Activated CD4-positive, alpha-beta T cell treated with anti-CD3 and anti-CD28 coated beads for 48 hours (primary cell): ENCODE measurements at regions not wholly inside any gene's neighbourhood (a gene's known extent, or its start where the extent isn't known, plus 50 kb on each side); places are given as distances from the start of the nearest gene placed in this dataset.
"Not testable (repeated sequence)": the region's sequence is repeated elsewhere in the genome, so short reads cannot be mapped to it uniquely, and the experiment has no call there.

ENCODE experiments used
- DNase-seq: peaks from one replicate; pipeline ENCODE4 v3.0.0-alpha.2; 2020

DNA sequence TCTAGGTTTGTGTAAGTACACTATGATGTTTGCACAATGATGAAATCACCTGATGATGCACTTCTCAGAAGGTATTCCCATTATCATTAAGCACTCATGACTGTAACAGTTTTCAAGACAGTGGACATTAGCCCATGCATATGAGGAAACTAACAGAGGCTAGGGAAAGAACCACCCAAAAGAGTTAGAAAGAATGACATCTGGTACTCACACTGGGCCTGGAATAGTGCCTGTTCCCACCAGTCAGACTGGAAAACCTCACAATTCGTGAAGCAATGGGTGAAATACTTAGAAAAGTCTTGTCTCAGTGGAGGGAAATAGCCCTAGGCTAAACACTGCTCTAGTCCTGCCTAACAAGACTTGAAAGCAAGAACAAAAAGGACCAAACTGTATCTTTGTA, 117.4 kb upstream of the GDNF start:
- no peak for DNase-seq

DNA sequence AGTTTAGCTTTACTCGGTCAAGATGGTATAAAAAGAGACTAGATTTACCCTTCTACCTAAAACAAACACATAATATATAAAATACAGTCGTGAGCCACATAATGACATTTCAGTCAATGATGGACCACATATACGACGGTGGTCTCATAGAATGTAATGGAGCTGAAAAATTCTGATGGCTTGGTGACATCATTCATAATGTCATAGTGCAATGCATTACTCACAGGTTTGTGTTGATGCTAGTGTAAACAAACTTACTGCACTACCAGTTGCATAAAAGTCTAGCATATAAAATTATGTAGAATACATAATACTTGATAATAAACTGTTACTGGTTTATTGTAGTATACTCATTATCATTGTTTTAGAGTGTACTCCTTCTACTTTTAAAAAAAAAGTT, 115.9 kb upstream of the GDNF start:
- DNase-seq: no peak

DNA sequence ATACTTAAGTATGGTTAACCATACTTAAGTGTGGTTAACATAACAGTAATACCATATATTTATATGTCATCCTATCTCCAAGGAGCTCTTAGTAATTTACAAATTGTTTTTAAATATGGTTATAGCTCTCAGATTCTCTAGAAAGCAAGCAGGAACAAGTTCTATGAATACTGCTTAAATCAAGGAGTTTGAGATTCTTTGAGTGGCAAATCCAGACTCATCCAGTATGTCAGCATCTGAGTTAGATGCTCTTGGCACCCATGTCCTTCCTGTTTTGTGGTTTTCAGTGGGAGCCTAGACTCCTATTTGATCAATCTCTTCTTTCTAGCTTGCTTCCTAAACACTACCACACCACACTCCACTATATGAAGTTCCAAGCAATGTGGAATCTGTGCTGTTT, 114.7 kb upstream of the GDNF start:
- DNase-seq: no peak

DNA sequence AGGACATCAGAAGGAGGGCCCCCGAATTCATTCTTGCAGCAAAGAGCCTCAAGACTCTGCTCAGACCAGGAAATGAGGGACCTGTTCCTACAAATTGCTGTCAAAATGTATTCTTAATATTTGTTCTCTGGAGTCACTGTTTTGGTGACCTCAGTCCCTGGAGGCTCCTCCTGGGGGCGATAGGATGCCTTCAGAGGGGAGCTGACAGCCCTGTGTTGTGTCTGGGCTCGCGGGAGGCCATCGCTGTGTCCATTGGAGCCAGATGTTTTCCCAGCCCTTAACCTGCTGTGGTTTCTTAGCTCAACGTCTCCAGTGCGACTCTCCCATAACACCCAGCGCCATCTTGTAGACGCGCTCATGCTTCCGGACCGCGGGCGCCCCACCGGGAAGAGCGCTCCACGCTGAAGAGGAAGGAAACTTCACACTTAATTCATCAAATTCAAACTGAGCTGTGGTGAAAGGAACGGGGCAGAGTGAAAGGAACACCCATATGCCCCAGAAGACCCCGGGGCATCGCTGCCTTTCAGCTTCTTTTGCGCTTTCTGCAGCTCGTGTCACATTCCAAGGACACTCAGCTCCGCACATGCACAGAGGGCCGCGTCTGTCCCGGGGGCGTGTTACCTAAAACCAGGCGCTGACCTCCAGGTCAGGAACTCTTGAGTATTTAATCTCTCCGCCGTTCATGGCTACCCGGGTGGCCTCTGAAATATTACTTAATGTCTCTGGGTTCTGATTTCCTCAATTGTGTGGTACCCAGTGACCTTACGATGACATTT, 112.3 kb upstream of the GDNF start:
- DNase-seq: no peak

DNA sequence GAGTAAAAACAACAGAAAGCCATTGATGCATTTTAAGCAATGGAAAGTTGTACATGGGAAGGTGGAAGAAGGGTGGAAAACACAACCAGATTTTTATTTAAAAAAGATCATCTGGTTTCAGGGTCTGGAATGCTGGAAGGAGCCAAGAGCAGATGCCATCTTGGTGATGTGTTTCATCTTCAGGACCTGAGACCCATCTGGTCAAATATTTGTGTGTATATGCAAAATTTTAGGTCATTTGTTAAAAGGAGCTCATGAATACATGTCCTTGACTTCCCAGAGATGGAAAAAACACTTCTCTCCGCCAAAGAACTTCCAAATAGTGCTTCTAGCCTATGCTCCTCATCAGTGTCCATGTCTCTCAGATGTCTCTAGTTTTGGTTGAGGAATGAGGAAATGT, 110.6 kb upstream of the GDNF start:
- DNase-seq: no peak

DNA sequence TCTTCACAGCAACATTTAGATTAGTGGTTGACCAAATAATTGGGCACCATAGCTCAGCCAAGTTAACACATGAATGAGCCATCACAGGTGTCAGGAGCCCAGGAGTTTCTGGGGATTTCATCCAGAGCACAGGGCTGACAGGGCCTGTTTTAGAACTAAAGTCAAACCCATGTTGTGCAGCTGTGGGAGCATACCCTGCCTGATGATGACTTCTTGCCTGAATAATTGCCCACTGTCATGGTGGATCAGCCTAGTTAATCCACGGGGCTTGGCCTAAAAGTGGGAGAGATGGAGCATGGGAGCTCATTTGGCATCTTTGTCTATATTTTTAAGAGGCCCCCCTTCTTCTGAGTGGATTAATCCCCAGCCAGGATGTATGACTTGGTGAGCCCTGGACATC, 105.6 kb upstream of the GDNF start:
- no peak for DNase-seq

DNA sequence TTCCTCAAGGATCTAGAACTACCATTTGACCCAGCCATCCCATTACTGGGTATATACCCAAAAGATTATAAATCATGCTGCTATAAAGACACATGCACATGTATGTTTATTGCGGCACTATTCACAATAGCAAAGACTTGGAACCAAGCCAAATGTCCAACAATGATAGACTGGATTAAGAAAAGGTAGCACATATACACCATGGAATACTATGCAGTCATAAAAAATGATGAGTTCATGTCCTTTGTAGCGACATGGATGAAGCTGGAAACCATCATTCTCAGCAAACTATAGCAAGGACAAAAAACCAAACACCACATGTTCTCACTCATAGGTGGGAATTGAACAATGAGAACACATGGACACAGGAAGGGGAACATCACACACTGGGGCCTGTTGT, 103.3 kb upstream of the GDNF start:
- not testable (repeated sequence) for DNase-seq

DNA sequence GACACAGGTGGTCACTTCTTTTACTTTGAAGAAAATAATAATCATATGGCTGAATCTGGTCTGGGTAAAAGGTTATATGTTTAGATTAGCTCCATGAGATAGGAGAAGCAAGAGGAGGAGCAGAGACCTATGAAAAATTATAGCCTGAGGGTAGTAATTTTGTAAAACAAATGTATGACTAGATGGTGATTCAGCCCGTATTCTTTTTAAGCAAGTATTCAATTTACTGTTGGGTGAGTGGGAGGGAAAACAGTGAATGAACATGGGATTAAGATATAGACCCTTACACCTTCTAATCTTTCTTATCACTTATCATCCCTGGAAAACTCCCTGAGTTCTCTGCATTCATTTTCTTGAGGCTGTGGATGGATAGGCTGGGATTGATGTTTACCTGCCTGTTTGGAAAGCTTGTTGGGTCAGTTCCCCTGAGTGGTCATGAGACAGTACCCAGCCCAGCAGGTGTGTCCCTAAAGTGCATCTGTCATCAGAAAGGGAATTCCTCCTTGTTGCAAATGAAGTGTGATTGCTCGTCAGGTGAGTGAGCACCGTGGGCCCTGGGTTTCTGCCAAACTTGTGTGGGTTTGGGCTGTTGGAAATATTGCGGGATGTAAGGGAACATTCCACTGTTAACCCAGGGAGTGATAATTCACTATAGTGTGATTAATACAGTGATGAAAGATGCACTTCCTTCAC, 101.2 kb upstream of the GDNF start:
- DNase-seq: no peak

DNA sequence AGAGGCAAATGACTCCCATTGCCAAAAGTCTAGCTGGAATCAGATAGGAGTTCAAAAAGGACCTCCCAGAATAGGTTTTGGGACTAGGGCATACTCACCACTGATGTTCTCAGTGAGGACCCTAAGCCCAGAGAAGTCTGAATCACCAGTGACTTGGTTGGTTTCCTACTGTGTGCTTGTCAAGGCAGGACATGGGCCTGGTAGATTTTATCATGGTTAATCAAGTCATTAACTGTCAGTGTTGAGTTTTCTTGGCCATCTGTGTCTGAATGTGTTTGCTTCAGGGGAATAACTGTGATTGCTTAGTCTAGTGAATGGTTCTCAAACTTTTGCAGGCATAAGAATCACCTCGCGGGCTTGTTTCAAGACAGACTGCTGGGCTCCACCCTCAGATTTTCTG, 99.0 kb upstream of the GDNF start:
- no peak for DNase-seq

DNA sequence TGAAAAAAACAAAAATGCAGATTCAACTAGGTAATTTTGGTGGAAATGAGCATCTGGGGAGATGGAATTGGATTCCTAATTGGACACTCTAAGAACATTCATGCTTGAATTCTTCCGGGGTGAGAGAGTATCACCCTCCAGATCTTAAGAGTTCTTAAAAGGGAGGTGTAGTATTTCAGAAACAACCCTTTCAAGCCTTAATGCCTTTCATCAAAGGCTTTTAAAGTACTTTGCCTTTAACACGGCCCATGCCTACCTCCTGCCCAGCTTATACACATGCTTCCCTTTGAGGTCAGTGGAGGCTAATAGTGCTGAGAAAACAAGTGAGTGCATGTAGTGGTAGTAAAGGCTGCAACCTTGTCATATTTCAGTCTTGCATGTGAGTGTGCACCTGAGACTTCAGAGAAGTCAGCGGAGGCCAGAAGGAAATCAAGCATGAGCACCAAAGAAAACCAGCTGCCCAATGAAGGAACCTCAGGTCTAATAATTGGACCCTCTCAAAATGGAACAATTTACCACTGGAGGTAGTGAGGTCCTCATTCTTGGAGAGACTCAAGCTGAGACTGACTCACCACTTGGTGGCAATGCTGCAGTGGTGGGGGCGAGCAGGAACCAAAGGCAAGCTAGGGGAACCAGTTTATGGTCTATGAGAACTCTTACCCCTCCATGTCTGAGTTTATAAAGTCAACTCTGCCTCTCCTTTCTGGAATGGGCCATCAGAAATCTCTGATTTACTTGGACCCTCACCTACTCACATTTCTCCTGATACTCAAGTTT, 98.4 kb upstream of the GDNF start:
- no peak for DNase-seq

DNA sequence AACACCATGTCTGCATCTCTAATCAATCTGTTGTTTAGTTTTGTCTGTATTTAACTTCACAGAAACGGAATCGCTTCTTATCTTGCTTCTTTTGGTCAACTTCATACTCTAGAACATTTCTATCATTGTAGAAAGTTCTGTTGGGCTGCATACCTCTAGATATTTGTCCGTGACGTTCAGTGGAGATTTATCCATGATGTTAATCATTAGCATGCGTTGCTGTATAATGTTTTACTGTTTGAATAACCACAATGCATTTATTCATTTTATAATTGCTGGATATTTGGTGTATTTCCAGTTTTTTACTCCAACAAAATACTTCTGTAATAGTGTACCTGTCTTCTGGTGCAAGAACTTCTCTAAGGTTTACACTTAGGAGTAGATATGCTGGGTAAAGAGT, 96.2 kb upstream of the GDNF start:
- DNase-seq: no peak

DNA sequence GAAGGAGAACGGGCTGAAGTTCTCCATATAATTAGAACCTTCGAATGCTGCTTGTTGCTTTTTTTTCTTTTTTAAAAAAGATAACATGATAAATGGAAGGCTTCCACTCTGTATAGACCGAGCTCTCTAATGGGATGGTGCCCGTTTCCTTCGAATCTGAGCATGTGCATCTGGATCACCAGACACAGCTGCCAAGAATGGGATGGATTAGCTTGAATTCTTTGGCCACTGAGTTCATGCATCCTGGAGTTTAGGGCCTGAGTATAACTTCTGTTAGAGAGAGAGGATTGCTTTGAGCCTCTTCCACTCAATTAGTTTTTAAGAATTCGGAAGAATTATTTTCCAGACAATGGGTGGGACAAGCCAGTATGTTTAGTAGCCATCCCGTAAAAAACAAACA, 93.7 kb upstream of the GDNF start:
- DNase-seq: no peak

DNA sequence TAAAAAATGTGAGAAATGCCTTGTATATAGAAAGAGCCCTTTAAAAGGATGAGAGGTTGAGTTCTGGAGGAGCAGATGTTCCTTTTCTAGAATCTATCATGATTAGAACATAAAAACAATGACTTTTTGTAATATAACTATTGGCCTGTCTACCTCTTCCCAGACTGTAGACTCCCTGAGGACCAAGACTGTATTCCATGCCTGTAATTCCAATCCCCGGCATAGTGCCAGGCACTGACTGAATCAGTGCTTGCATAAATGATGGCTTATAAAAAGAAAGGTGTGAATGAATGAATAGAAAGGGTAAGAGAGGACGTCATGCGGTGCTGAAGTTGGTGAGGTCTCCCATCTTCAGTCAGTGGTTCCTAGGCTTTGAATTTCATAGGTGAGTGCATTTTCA, 92.6 kb upstream of the GDNF start:
- DNase-seq: no peak

DNA sequence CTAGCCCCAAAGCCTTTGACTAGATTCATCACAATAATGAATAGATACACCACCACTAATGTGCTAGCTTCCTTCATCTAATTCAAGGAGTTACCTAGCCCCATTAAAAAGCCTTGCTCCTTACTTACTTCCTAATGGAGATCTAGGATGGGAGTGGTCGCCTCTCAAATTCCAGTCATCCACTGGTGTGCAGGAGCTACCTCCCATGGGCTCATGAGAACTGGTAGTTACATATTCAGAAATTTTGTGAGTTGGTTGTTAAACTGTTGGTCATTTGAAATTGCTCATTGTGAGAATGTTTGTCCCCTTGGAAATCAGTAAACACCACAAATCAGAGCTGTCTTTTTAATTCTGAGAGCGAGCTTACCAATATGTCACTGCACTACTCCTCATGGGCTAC, 91.7 kb upstream of the GDNF start:
- no peak for DNase-seq

DNA sequence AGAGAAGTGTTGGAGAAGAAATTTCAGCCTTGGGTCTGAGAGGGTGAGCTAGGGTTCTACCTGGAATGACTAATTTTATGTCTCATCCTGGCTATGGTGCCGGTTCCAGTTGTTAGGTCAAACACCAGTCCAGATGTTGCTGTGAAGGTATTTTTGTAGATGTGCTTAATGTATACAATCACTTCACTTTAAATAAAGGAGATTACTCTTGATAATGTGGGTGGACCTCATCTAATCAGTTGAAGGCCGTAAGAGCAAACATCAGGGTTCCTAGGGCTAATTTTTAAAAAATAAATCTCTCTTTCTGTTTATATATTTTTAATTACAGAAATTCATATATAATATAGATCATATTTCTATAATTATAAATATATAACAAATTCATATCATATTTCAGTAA, 90.5 kb upstream of the GDNF start:
- DNase-seq: no peak

DNA sequence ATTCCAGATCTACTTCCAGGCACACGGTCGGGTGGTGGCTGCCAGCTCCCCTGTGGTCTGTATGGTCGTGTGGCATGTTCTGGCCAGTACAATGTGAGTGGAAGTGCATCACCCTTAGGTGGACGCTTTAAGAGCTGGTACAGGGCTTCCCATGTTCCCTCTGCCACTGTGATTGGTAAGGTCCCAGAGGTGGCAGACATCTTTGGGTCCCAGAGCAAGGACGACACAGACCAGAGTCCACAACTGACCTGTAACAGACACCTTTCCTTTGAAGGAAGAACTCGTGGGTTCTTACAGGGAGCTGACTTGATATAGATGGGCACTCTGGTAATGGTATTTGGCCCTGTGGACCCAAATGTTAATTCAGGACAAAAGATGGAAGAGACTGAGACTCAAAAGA, 90.0 kb upstream of the GDNF start:
- DNase-seq: no peak

DNA sequence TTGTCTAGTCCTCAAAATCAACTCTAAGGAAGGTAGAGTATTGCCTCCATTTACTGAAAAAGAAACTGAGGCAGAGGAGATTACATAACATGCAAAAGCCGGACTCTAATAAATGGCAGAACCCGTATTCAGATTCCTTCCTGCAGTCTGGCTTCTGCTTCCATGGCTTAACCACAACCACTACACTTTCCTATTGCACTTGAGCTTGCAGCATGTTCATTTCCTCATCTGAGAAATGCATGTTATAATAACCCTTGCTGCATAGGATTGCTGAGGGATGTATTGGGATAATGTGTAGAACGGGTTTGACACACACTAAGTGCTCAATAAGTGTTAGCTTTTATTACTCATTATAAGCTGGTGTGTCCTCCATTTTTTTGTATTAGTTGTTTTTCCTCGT, 87.9 kb upstream of the GDNF start:
- DNase-seq: not testable (repeated sequence)

DNA sequence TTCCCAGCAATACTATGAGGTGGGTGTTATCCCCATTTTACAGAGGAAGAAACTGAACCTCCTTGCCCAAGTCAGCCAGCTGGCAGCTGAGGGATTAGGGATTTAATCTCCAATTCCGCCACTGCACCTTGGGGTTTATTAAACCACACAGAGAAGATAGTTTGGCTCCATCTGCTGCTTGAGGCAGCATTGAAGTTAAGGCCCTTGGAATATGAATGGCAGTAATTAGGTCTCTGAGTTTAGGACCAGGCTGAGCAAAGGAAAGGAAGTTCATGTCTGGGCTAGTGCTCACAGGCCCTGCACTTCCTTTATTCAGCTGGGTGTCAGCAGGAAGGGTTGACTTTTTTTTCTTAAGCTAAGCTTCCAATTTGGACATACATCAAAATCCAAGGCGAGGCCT, 86.9 kb upstream of the GDNF start:
- DNase-seq: no peak

DNA sequence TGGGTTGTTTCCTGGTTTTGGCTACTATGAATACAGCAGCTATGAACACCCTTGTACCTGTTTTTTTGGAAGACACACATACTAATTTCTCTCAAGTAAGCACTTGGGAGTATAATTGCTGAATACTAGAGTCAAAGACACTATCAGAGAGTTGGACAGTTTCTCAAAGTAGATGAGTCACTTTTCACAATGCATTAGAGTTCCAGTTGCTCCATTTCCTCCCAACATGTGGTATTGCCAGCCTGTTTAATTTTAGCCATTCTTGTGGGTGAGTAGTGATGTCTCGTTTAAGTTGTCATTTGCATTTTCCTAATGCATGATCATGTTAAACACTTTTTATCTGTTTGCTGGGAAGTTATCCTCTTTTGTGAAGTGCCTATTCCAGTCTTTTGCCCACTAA, 81.6 kb upstream of the GDNF start:
- DNase-seq: no peak

DNA sequence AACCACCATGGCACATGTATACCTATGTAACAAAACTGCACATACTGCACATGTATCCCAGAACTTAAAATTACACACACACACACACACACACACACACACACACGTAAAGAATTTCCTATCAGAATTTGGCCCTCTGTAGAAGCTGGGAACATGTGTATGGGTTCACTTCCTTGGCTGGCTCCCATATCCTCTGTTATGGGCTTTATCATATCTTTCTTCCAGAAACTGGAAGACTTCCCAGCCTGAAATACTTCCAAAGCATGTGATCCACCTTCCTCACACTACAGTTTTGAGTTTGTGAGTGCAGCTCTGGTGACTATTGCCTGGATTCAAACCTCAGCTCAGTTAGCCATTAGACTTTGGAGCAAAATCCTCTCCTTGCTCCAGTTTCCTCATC, 78.6 kb upstream of the GDNF start:
- DNase-seq: no peak

DNA sequence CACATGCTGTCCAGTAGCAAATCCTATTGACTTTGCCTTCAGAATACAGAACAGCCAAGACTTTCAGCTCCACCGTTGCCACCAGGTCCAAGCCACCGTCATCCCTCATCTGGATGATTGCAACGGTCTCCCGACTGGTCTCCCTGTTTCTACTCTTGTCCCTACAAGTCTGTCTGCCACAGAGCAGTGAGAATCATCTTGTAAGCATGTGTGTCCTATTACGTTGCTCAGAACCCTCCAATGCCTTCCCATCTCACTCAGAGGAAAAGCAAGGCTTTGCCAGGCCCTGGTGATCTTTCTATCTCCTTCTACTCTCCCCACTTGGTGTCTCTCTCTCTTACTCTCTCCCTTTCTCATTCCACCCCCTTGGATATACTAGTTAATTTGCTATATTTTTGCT, 76.7 kb upstream of the GDNF start:
- DNase-seq: no peak

DNA sequence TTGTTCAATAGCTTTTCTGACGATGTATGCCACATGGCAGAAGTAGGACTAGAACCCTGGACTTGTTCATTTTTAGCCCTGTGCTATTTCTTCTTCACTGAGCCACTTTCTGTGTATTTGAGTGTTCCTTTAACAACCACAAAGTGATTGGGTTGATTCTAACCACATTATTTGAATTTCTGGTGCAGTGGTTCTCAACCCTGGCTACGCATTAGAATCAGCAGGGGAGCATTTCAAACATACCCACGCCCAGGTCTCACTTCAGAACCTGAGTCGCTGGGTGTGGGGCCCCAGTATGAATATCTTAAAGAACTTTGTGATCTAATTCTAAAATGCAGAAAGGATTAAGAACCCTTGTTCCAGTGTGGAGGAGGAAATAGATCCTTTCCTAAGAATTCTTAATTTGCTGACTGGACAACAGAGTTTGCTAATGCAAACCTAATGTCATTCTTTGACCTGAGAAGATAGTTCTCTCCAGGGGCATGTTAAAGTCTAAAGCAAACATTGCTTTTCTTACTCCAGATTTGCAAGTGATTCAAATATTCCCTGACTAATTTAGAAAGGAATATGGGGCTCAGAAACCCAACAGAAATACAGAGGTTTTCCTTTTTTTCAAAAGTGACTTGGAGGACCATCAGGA, 75.4 kb upstream of the GDNF start:
- no peak for DNase-seq

DNA sequence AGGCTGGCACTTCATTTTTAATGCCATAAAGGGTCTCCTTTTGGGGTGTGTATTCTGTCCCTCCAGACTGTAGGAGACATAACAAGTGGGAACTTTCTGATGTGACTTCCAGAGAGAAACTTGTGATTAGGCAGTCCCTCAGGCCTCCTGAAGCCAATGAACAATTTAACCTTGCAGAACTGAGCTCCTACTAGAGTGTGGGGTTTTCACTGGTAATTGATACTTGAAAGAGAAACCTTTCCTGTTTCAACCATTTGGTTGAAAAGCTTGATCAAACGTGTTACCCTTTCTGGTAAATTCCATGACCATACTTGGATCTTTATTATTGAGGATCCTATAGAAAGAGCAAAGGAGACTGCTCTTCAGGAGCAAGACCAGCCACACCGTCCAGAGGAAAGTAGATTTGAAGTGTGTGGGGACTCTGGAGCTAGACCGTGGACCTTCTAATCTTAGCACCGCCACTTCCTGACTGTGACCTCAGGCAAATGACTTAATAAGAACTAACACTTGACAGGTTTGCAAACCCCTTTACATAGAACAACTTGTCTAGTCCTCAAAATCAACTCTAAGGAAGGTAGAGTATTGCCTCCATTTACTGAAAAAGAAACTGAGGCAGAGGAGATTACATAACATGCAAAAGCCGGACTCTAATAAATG, 69.9 kb upstream of the GDNF start:
- not testable (repeated sequence) for DNase-seq
